ENCODE measurements at regions not wholly inside any gene's neighbourhood (a gene's known extent, or its start where the extent isn't known, plus 50 kb on each side); places are given as distances from the start of the nearest gene placed in this dataset.

DNA sequence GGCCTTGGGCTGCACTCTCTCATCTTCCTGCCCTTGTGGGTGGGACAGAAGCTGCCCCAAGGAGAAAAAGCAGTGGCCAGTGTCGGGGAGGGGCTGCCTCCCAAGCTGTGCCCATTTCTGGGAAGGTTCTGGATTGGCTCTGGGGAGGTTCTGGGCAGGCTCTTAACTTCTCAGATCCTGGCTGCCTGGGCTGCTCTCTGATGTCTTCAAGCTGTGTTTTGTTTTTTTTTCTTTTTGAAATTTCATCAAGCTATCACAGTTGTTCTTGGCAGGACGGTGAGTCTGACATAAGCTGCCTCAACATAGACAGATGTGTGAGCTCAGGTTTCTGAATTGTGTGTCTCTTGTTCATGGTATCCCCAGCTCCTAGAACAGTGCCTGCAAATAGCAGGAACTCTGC, 1032.0 kb downstream of the BRD1 start:
- Histone ChIP-seq H3K18ac (ENCODE audit: low read depth, low read length) (no peak overlapping the region), H3K56ac (ENCODE audit: extremely low read depth, insufficient read depth, low read length) (no peak overlapping the region), H2BK15ac (ENCODE audit: low read depth, low read length) (no peak overlapping the region), H4K91ac (ENCODE audit: insufficient read depth, low read depth, low read length) (no peak overlapping the region), H2AK5ac (ENCODE audit: low read depth, low read length) (no peak overlapping the region), H3K27me3 (ENCODE audit: control insufficient read depth, insufficient read depth, low read length) (no peaks in the 10 kb centered on the region), H3K23ac (ENCODE audit: low read depth, low read length) (no peak overlapping the region), H3K4me2 (ENCODE audit: low read depth, low read length) (no peak overlapping the region), H4K8ac (ENCODE audit: low read depth in 2 of 2, low read length in 2 of 2) (no peak overlapping the region), H3K9ac (ENCODE audit: low read depth, low read length) (no peak overlapping the region), H2BK5ac (ENCODE audit: low read depth, low read length, poor library complexity, severe bottlenecking) (no peak overlapping the region), H3K9me3 (ENCODE audit: control insufficient read depth, insufficient read depth, low read length) (peaks cover 50% of the 10 kb centered on the region), H3K79me1 (ENCODE audit: low read depth in 1 of 2, low read length in 2 of 2) (no peaks in the 10 kb centered on the region), H3K14ac (replicated peaks; ENCODE audit: low read depth, low read length) (no peak overlapping the region), H3K9me1 (ENCODE audit: insufficient read depth, low read length) (no peaks in the 10 kb centered on the region), H3K4me3 (ENCODE audit: insufficient read depth, low read depth, low read length) (no peak overlapping the region), H3K27ac (ENCODE audit: insufficient read depth, low read length) (no peak overlapping the region), H3K4me1 (ENCODE audit: control insufficient read depth, insufficient read depth, low read length) (no peaks in the 10 kb centered on the region), H2BK20ac (ENCODE audit: low read depth, low read length) (no peak overlapping the region), H3K4ac (ENCODE audit: low read depth, low read length) (no peak overlapping the region), H4K20me1 (ENCODE audit: insufficient read depth, low read length) (no peaks in the 10 kb centered on the region), H2AFZ (replicated peaks; ENCODE audit: low read length, poor library complexity) (no peak overlapping the region), H2BK120ac (ENCODE audit: low read depth, low read length) (no peak overlapping the region), H2AK9ac (replicated peaks; ENCODE audit: low read depth, low read length, poor library complexity) (no peak overlapping the region), H3K36me3 (ENCODE audit: control insufficient read depth, insufficient read depth, low read length) (no peaks in the 10 kb centered on the region), H4K5ac (ENCODE audit: low read depth, low read length) (no peak overlapping the region)
- WGBS, 2 experiments (ENCODE audit: extremely low coverage in 2 of 2, insufficient read length in 1 of 2): no CpG with 5 or more reads among the region's 2 CpGs
- BruUV-seq (replicated peaks): no TSS peak
- ChIA-PET CTCF (no interaction called here), POLR2A (ENCODE audit: unreplicated experiment) (no interaction called here)
- dilution Hi-C loops (cut with HindIII; ENCODE audit: low sequenced_read_pairs, unreplicated experiment) (no loop called here), intact Hi-C loops (cut with micrococcal nuclease) (no loop called here), in situ Hi-C loops (cut with MboI; ENCODE audit: low sequenced_read_pairs) (no loop called here)
- TF ChIP-seq MXI1 (IDR thresholded peaks at IDR 0.05; ENCODE audit: borderline replicate concordance, low read depth, low read length) (no peak), MAFK (IDR thresholded peaks at IDR 0.05; ENCODE audit: low read depth, low read length) (no peak)
- ATAC-seq (ENCODE audit: low read depth) (no peak), DNase-seq (no peak)

All from IMR-90 (cell line).